ENCODE measurements at regions not wholly inside any gene's neighbourhood (a gene's known extent, or its start where the extent isn't known, plus 50 kb on each side); places are given as distances from the start of the nearest gene placed in this dataset.

DNA sequence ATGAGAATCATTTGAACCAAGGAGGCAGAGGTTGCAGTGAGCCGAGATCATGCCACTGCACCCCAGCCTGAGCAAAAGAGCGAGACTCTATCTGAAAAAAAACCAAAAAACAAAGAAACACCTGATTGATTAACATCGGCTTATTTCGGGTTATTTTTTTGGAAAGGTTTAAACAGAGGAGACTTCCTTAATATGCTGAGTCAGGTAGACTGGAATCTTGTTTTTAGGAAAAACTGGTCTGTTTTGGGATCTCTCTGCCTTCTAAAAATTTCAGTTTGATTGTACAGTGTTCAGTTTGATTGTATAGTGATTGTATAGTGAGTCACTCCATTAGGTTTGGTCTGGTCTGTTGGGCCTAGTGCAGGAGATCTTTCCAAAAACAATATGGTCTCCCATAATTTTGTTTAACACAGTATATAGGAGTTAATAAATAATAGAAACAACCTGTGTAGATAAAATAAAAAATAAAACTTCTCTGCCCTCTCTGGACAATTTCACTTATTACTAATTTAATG, 196.3 kb upstream of the CHRM3 start:
- TF ChIP-seq ZNF70 (CRISPR knock-in tag; IDR thresholded peaks at IDR 0.05) (no peak), ESRRG (CRISPR knock-in tag; IDR thresholded peaks at IDR 0.05) (no peak), ZC3H10 (CRISPR knock-in tag; IDR thresholded peaks at IDR 0.05) (no peak), ISL1 (CRISPR knock-in tag; IDR thresholded peaks at IDR 0.05) (no peak), ZFP30 (CRISPR knock-in tag; IDR thresholded peaks at IDR 0.05) (no peak), SNAI2 (CRISPR knock-in tag; IDR thresholded peaks at IDR 0.05) (no peak), RARB (CRISPR knock-in tag; IDR thresholded peaks at IDR 0.05) (no peak), PPARA (CRISPR knock-in tag; IDR thresholded peaks at IDR 0.05; ENCODE audit: borderline replicate concordance) (no peak), CSDC2 (CRISPR knock-in tag; IDR thresholded peaks at IDR 0.05) (no peak)
- TF ChIP-seq, protein P1, sequence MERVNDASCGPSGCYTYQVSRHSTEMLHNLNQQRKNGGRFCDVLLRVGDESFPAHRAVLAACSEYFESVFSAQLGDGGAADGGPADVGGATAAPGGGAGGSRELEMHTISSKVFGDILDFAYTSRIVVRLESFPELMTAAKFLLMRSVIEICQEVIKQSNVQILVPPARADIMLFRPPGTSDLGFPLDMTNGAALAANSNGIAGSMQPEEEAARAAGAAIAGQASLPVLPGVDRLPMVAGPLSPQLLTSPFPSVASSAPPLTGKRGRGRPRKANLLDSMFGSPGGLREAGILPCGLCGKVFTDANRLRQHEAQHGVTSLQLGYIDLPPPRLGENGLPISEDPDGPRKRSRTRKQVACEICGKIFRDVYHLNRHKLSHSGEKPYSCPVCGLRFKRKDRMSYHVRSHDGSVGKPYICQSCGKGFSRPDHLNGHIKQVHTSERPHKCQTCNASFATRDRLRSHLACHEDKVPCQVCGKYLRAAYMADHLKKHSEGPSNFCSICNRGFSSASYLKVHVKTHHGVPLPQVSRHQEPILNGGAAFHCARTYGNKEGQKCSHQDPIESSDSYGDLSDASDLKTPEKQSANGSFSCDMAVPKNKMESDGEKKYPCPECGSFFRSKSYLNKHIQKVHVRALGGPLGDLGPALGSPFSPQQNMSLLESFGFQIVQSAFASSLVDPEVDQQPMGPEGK (CRISPR knock-in tag; IDR thresholded peaks at IDR 0.05; ENCODE audit: borderline replicate concordance) = no peak

Data from SK-N-SH treated with all-trans-retinoic acid at 6 μM for 48 hours (cell line).